DMS 273 (cell line): ENCODE measurements at regions not wholly inside any gene's neighbourhood (a gene's known extent, or its start where the extent isn't known, plus 50 kb on each side); places are given as distances from the start of the nearest gene placed in this dataset.
"Not testable (repeated sequence)": the region's sequence is repeated elsewhere in the genome, so short reads cannot be mapped to it uniquely, and the experiment has no call there.

Experiments used
- DNase-seq: peaks from one replicate; lab custom pipeline; 2025; ENCODE audit not compliant: unreplicated experiment; lab: John Stamatoyannopoulos, UW

GRCh38 chr4:126752126-126752525 is 880.6 kb upstream of the INTU start:
- no peak for DNase-seq

GRCh38 chr4:126752702-126753101 is 880.1 kb upstream of the INTU start:
- no peak for DNase-seq

DNA sequence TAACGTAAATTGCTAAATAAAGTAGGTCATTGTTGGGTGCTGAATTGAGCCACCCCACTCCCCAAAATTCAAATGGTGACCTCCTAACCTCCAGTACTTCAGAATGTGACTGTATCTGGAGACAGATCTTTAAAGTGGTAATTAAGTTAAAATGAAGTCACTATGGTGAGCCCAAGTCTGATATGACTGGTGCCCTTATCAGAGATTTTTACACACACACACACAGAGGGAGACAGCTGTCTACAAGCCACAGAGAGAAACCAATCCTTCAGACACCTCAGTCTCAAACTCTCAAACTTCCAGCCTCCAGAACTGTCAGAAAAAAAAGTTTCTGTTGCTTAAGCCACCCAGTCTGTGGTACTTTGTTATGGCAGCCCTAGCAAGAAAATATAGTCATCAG is 879.2 kb upstream of the INTU start:
- no peak for DNase-seq

DNA sequence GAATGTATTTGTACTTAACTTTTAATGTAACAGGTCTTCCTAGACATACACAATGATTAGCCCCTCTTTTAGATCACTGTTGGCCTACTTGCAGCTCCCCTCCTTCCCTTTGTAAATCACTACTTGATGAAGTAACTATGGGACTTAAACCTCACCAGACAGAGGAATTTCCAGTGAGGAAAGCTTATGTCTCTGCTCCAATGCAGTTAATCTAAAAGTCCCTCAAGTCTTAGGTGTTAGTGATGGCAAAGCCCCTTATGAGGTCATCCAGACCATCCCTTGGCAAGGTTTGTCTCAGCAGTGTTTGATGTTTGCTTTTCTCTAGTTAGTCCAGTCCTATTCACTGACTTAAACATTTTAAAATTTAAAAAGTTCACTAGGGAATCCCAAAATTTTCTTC is 877.3 kb upstream of the INTU start:
- no peak for DNase-seq

GRCh38 chr4:126756050-126756829 is 876.5 kb upstream of the INTU start:
- no peak for DNase-seq

DNA sequence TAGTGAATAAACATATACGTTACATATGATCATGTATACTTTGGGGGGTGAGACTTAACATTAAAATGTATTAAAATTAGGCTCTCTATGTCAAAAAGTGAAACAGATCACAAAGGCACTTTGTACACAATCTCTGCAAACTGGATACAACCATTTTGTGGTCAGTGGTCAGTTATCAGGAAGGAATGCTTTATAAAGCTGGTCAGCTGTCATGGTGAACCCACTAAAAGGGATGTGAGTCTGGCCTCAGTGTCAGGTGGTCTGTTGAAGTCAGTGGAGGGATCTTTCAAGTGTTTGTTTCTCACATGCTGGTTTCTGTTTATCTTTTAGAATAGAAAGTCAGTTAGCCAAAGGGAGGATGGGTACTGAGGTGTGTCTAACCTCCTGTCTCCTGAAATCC is 875.5 kb upstream of the INTU start:
- no peak for DNase-seq

GRCh38 chr4:126758493-126758892 is 874.3 kb upstream of the INTU start:
- no peak for DNase-seq

DNA sequence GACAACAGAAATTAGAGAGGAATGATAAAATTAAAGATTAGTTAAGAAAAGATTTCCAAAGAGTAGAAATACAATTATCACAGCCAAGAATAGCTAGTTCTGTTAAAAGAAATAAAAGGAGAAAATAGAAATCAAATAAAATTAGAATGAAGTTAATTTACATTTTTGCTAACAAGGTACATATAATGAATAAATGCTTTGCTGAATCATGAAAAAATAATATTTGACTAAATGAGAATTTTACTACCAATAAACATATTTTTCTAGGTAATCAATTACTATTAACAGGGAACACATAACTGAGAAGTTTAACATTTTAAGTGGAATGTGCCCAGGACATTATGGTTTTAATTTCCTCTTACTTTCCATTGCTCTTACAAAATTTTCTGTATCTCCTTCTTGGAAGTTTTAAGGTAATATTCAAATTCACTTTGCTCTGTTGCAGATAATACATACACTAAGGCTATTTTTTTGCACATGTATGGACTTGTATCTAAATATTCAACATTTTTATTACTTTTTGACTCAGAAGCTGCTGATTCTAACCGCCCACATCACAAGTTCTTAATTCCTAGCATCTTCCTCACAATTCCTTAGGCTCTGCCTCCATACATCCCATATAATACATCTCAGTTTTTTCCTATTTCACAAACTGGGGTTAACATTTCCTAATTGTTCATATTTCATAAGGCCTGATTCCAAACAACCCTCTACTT is 870.7 kb upstream of the INTU start:
- no peak for DNase-seq

DNA sequence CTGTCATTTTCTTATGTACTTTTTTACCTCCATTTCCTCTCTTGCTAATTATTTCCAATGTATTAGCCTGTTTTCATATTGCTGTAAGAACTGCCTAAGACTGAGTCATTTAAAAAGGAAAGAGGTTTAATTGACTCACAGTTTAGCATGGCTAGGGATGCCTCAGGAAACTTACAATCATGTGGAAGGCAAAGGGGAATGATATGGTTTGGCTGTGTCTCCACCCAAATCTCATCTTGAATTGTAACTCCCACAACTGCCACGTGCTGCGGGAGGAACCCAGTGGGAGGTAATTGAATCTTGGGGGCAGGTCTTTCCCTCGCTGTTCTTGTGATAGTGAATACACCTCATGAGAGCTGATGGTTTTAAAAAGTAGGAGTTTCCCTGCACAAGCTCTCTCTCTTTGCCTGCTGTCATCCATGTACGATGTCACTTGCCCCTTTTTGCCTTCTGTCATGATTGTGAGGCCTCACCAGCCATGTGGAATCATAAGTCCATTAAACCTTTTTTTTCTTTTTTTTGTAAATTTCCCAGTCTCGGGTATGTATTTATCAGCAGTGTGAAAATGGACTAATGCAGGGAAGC is 870.0 kb upstream of the INTU start:
- no peak for DNase-seq

DNA sequence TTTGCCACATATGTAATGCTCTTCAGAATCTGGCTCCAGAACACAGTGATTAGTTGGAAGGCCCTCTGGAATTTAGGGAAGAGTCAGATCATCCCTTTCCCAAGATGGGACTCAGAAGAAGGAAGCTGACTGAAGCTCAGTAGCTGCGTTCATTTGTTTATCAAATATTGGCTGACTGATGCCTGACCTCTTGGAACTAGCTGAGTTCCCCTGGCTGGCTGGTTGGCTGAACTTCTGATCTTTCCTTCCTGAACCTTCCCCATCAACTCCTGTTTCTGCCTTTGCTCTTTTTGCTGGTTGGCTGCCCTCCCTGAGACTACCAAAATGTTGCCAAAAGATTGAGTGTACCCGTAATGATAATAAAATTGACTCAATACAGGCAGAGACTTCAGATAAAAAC is 866.5 kb upstream of the INTU start:
- DNase-seq = no peak

DNA sequence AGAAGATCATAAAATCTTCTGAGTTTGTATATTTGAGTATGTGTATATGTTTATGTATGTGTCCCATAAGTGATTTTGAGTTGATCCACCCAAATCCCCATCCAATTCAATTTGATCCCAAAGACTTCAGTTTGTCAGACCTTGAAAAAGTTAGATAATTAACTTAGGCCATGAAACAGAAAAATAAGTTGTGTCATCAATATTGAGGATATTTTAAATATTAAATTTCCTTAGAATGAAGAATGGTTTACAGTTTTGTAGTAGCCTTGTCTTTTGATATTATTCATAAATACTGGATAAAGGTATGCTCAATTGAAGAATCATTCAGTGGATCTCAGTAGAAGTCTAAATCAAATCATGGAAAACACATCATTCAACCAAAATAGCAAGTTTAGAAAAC is 864.4 kb upstream of the INTU start:
- no peak for DNase-seq

DNA sequence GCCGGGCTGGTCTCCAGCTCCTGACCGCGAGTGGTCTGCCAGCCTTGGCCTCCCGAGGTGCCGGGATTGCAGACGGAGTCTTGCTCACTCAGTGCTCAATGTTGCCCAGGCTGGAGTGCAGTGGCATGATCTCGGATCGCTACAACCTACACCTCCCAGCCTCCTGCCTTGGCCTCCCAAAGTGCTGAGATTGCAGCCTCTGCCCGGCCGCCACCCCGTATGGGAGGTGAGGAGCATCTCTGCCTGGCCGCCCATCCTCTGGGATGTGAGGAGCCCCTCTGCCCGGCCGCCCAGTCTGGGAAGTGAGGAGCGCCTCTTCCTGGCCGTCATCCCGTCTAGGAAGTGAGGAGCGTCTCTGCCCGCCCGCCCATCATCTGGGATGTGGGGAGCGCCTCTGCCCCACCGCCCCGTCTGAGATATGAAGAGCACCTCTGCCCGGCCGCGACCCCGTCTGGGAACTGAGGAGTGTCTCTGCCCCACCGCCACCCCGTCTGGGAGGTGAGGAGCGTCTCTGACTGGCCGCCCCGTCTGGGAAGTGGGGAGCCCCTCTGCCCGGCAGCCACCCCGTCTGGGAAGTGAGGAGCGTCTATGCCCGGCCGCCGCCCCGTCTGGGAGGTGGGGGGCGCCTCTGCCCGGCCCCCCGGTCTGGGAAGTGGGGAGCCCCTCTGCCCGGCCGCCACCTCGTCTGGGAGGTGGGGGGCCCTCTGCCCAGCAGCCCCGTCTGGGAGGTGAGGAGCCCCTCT is 861.8 kb upstream of the INTU start:
- not testable (repeated sequence) for DNase-seq

GRCh38 chr4:126771618-126772017 is 861.1 kb upstream of the INTU start:
- DNase-seq = not testable (repeated sequence)

GRCh38 chr4:126772662-126773061 is 860.1 kb upstream of the INTU start:
- no peak for DNase-seq

DNA sequence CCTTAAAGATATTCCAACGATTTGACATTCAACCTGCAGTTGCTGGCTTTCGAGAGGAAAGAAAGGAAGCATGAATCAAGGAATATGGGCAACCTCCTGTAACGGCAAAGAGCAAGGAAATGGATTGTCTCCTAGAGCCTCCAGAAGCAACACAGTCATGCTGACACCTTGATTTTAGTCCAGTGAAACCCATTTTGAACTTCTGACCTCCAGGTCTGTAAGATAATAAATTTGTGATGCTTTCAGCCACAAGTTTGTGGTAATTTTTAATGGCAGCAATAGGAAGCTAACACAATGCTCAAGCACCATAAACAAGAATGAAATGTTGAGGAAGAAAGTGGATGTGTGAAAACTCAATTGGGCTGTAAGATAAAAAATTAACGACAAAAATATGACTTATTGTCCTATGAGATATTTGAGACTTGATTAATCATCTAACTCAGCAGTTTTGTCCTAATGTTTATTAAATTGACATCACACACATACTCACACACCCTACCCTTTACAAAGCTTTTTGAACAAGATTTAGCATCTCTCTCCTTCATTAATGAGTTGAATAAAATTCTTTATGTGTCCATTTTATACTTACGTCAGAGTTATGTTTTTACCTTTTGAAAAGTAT is 857.2 kb upstream of the INTU start:
- no peak for DNase-seq

GRCh38 chr4:126776361-126776760 is 856.4 kb upstream of the INTU start:
- no peak for DNase-seq

GRCh38 chr4:126777649-126778048 is 855.1 kb upstream of the INTU start:
- DNase-seq = no peak

DNA sequence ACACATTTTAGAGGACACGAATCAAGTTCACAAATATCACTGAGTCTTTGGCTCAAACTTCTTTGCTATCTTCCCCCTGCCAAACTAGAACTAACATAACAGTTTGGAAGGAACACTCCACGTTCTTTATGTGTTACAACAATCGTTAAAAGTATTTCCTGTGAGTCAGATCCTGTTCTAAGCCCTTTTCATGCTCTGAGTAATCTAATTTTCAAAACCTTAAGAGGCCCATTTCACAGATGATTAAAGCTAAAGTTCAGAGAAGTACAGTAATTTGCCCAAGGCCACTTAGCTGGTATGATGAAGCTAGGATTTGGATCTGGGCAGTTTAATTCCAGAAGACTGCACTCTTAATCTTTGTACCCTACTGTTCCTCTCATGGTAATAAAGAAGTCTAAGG is 854.4 kb upstream of the INTU start:
- DNase-seq = no peak

- no peak for DNase-seq
Measured at GRCh38 chr4:126779001-126779400, 853.8 kb upstream of the INTU start.

DNA sequence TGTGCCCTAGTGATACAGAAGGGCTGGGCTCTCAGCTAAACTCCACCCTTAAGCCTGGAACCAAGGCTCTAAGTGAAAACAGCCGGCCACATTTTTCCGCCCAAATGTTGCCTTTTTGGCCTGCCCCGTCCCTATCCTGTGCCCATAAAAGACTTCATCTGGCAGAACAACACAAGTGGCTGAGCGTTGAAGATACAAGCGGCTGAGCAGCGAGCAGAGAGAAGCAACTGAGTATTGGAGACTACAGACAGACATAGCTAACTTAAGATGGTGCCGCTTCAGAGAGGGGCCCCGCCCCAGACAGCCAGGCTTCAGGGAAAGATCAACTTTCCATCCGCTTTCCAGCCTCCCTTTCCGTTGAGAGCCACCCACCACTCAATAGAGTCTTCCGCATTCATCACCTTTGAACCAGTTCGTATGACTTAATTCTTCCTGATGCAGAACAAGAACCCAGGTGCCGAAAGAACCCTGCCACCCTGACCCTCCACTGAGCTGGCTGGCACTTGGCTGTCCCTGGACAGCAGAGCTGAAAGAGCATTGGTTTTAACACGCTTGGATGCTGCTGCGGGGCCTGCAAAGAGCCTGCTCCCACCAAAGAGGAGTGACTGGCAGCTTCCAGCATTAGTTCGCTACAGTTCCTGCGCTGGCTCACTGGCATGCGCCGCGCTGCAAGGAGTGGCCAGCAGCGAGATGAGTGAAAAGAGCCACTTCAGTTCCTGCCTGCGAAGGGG is 853.2 kb upstream of the INTU start:
- no peak for DNase-seq
